BLaER1 treated with 17β-estradiol and CSF1 and Interleukin-3, amounts not matched to agents 10 nM and 100 nM (cell line): ENCODE measurements at regions not wholly inside any gene's neighbourhood (a gene's known extent, or its start where the extent isn't known, plus 50 kb on each side); places are given as distances from the start of the nearest gene placed in this dataset.

Experiments
- H3K27ac ChIP-seq, 11 experiments: shearing (Covaris generic); formaldehyde crosslinking; 2 replicates each; pipeline ENCODE4 v1.8.1; 2022
- H3K27me3 ChIP-seq, 11 experiments: shearing (Covaris generic); formaldehyde crosslinking; 2 replicates each; pipeline ENCODE4 v1.8.1; 2022
- H3K36me3 ChIP-seq, 11 experiments: shearing (Covaris generic); formaldehyde crosslinking; 2 replicates each; pipeline ENCODE4 v1.8.1; 2022
- H3K4me1 ChIP-seq, 10 experiments: shearing (Covaris generic); formaldehyde crosslinking; 2 replicates each; pipeline ENCODE4 v1.8.1; 2022
- H3K4me2 ChIP-seq, 11 experiments: shearing (Covaris generic); formaldehyde crosslinking; 2 replicates each; pipeline ENCODE4 v1.8.1; 2022
- H3K4me3 ChIP-seq, 10 experiments: shearing (Covaris generic); formaldehyde crosslinking; 2 replicates each; pipeline ENCODE4 v1.8.1; 2022
- H3K9ac ChIP-seq, 11 experiments: shearing (Covaris generic); formaldehyde crosslinking; 2 replicates each; pipeline ENCODE4 v1.8.1; 2022
- H3K9me3 ChIP-seq, 11 experiments: shearing (Covaris generic); formaldehyde crosslinking; replicated peaks in 1 of 11; 2 replicates each; pipeline ENCODE4 v1.8.1; 2022
- H4K20me1 ChIP-seq, 11 experiments: shearing (Covaris generic); formaldehyde crosslinking; 2 replicates each; pipeline ENCODE4 v1.8.1; 2022
- Cebpa-rat ChIP-seq, 11 experiments: shearing (Covaris generic); IDR thresholded peaks; 2 replicates each; pipeline ENCODE4 v1.8.1; 2022

DNA sequence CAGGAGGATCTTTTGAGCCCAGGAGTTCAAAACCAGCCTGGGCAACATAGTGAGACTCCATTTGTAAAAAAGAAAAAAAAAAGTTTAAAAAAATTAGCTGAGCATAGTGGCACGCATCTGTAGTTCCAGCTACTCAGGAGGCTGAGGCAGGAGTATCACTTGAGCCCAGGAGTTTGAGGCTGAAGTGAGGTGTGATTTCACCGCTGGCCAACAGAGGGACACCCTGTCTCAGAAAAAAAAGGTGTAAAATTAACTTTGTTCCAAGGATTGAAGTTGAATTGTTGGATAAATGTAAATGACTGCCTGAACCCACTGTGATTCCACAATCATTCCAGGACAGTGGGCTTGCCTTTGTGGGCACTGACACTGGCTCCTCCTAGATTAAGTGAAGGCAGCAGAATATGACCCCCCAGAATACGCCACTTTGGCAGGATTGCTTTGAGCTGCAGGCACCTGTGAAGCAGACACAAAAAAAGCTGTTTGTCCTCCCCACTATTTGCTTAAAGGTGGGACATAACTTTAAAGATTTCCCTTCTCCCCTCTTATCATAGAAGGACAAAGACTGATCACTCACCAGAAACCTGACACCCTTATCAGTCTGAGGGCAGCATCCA is 57.2 kb upstream of the FOXI2 start:
- TF ChIP-seq Cebpa-rat (IDR thresholded peaks at IDR 0.05): no peak
- H3K4me1 ChIP-seq: no peaks in the 10 kb centered on the region
- H3K4me3 ChIP-seq: no peak overlapping the region
- H3K9me3 ChIP-seq: no peaks in the 10 kb centered on the region
- H4K20me1 ChIP-seq: no peaks in the 10 kb centered on the region
- no peak overlapping the region for H3K27ac ChIP-seq
- no peak overlapping the region for H3K9ac ChIP-seq
- no peaks in the 10 kb centered on the region for H3K27me3 ChIP-seq
- H3K36me3 ChIP-seq: no peaks in the 10 kb centered on the region
- no peak overlapping the region for H3K4me2 ChIP-seq
